GM18519 (cell line): ENCODE measurements at regions not wholly inside any gene's neighbourhood (a gene's known extent, or its start where the extent isn't known, plus 50 kb on each side); places are given as distances from the start of the nearest gene placed in this dataset.

Source experiments
- ATAC-seq: cut with Tn5 transposase; IDR thresholded peaks from one replicate; pipeline ENCODE4 v1.9.1; 2021; ENCODE audit warnings: mild to moderate bottlenecking, moderate library complexity; ENCODE audit not compliant: unreplicated experiment, low FRiP score

- ATAC-seq: no peak
Measured at GRCh38 chr1:208628022-208628914, 384.1 kb upstream of the PLXNA2 start.

- ATAC-seq: no peak
Measured at GRCh38 chr1:208631092-208631491, 386.9 kb upstream of the PLXNA2 start.

GRCh38 chr1:208631506-208631905 is 387.3 kb upstream of the PLXNA2 start:
- ATAC-seq: no peak

GRCh38 chr1:208634346-208635140 is 390.4 kb upstream of the PLXNA2 start:
- ATAC-seq: no peak

GRCh38 chr1:208637181-208637580 is 393.0 kb upstream of the PLXNA2 start:
- ATAC-seq: no peak

- ATAC-seq: no peak
Measured at GRCh38 chr1:208639382-208639781, 395.2 kb upstream of the PLXNA2 start.

- ATAC-seq: no peak
Measured at GRCh38 chr1:208640295-208640694, 396.1 kb upstream of the PLXNA2 start.

GRCh38 chr1:208641579-208642280 is 397.5 kb upstream of the PLXNA2 start:
- no peak for ATAC-seq

- ATAC-seq: no peak
Measured at GRCh38 chr1:208643005-208643597, 398.9 kb upstream of the PLXNA2 start.

- no peak for ATAC-seq
Measured at GRCh38 chr1:208644401-208645160, 400.4 kb upstream of the PLXNA2 start.

- ATAC-seq: no peak
Measured at GRCh38 chr1:208646431-208646830, 402.2 kb upstream of the PLXNA2 start.

GRCh38 chr1:208648146-208648545 is 404.0 kb upstream of the PLXNA2 start:
- no peak for ATAC-seq

- ATAC-seq: peak; percentile 67
Measured at GRCh38 chr1:208652296-208653160, 408.3 kb upstream of the PLXNA2 start.

GRCh38 chr1:208653426-208653825 is 409.2 kb upstream of the PLXNA2 start:
- ATAC-seq: no peak

GRCh38 chr1:208654241-208654640 is 410.1 kb upstream of the PLXNA2 start:
- no peak for ATAC-seq

GRCh38 chr1:208665936-208666335 is 421.8 kb upstream of the PLXNA2 start:
- no peak for ATAC-seq

- no peak for ATAC-seq
Measured at GRCh38 chr1:208668991-208669390, 424.8 kb upstream of the PLXNA2 start.

GRCh38 chr1:208670778-208671177 is 426.6 kb upstream of the PLXNA2 start:
- no peak for ATAC-seq
